H1 (cell line): ENCODE measurements at regions not wholly inside any gene's neighbourhood (a gene's known extent, or its start where the extent isn't known, plus 50 kb on each side); places are given as distances from the start of the nearest gene placed in this dataset.

Experiments used
- CTCF ChIA-PET: fragments of 300-600 bp; sonication (Branson Sonifier 250); formaldehyde crosslinking; loops from one replicate; lab custom pipeline; 2021; ENCODE audit not compliant: partially characterized antibody; lab: Charles Lee
- POLR2A ChIA-PET: fragments of 300-600 bp; sonication (Branson Sonifier 250); formaldehyde crosslinking; loops from one replicate; lab custom pipeline; 2021; ENCODE audit warnings: inconsistent platforms; ENCODE audit not compliant: partially characterized antibody; lab: Charles Lee
- DNase-seq, 2 experiments: peaks; one replicate each; pipeline versions ENCODE4 v3.0.0 to v3.0.0-alpha.2; 2010 to 2022; ENCODE audit warnings: low spot score in 2 of 2, low read depth in 1 of 2, mixed read lengths in 1 of 2
- FAIRE-seq: peaks from 2 replicates; lab custom pipeline; 2011; peaks lifted over from hg19 to GRCh38; lab: Jason Lieb, UNC
- H2AFZ ChIP-seq: 2 replicates; pipeline ENCODE4 v1.8.1; 2012; ENCODE audit warnings: low read length, inconsistent platforms
- H2AK5ac ChIP-seq: 2 replicates; pipeline ENCODE4 v1.6.1; 2013; ENCODE audit warnings: low read depth, low read length
- H2BK120ac ChIP-seq: replicated peaks from 2 replicates; pipeline ENCODE3; 2013; ENCODE audit warnings: low read depth, low read length, inconsistent platforms
- H2BK12ac ChIP-seq: 2 replicates; pipeline ENCODE4 v1.6.1; 2013; ENCODE audit warnings: low read depth, low read length
- H2BK15ac ChIP-seq: 2 replicates; pipeline ENCODE4 v1.6.1; 2013; ENCODE audit warnings: low read length
- H2BK20ac ChIP-seq: 2 replicates; pipeline ENCODE4 v1.6.1; 2013; ENCODE audit warnings: low read length
- H2BK5ac ChIP-seq: 2 replicates; pipeline ENCODE4 v1.6.1; 2013; ENCODE audit warnings: low read depth, low read length
- H3K14ac ChIP-seq: 2 replicates; pipeline ENCODE4 v1.6.1; 2013; ENCODE audit warnings: inconsistent platforms; ENCODE audit not compliant: insufficient read length
- H3K18ac ChIP-seq: 2 replicates; pipeline ENCODE4 v1.6.1; 2013; ENCODE audit warnings: low read length; ENCODE audit errors: extremely low read depth
- H3K23ac ChIP-seq: 2 replicates; pipeline ENCODE4 v1.6.1; 2013; ENCODE audit warnings: inconsistent platforms; ENCODE audit not compliant: insufficient read length
- H3K23me2 ChIP-seq: 2 replicates; pipeline ENCODE4 v1.6.1; 2013; ENCODE audit warnings: low read depth, low read length
- H3K27ac ChIP-seq: 2 replicates; pipeline ENCODE4 v1.6.1; 2011; ENCODE audit warnings: low read depth, low read length, inconsistent platforms
- H3K27me3 ChIP-seq, 4 experiments: replicated peaks in 1 of 4; 1 replicate in 1 of 4; 2 replicates in 3 of 4; pipeline versions ENCODE4 v1.6.1 to v1.8.1; 2011 to 2013; ENCODE audit warnings: low read length in 3 of 4, mild to moderate bottlenecking in 3 of 4, inconsistent platforms in 2 of 4, mixed read lengths in 2 of 4, moderate library complexity in 1 of 4; ENCODE audit not compliant: control insufficient read depth in 3 of 4, insufficient read depth in 3 of 4; ENCODE audit errors: extremely low read depth in 1 of 4
- H3K36me3 ChIP-seq, 4 experiments: 2 replicates each; pipeline versions ENCODE4 v1.6.1 to v1.8.1; 2011 to 2013; ENCODE audit warnings: mild to moderate bottlenecking in 4 of 4, low read length in 3 of 4, moderate library complexity in 2 of 4, control low read depth in 1 of 4, inconsistent platforms in 1 of 4; ENCODE audit not compliant: insufficient read depth in 4 of 4, control insufficient read depth in 2 of 4
- H3K4ac ChIP-seq: replicated peaks from 2 replicates; pipeline ENCODE3; 2013; ENCODE audit warnings: low read length, low read depth, mixed read lengths, inconsistent platforms; ENCODE audit not compliant: insufficient read length
- H3K4me1 ChIP-seq, 4 experiments: replicated peaks in 1 of 4; 1 replicate in 1 of 4; 2 replicates in 3 of 4; pipeline versions ENCODE4 v1.6.1 to v1.8.1; 2011 to 2013; ENCODE audit warnings: low read length in 3 of 4, inconsistent platforms in 2 of 4, mixed read lengths in 1 of 4; ENCODE audit not compliant: insufficient read depth in 4 of 4, control insufficient read depth in 3 of 4
- H3K4me2 ChIP-seq, 2 experiments: 2 replicates each; pipeline versions ENCODE4 v1.6.1 to v1.8.1; 2011 to 2013; ENCODE audit warnings: low read depth in 2 of 2, low read length in 2 of 2, control low read depth in 1 of 2, inconsistent platforms in 1 of 2, mild to moderate bottlenecking in 1 of 2; ENCODE audit not compliant: insufficient read depth in 1 of 2
- H3K4me3 ChIP-seq, 4 experiments: fragments of 200-600, 300-600 bp in 1 of 4; sonication (generic), shearing (Covaris generic), sonication (Bioruptor Twin) in 1 of 4; 2 replicates each; pipeline versions ENCODE4 v1.5.1 to v1.8.1; 2011 to 2016; ENCODE audit warnings: low read length in 4 of 4, low read depth in 3 of 4, control low read depth in 2 of 4, inconsistent platforms in 2 of 4, mild to moderate bottlenecking in 2 of 4, mixed read lengths in 1 of 4, moderate library complexity in 1 of 4; ENCODE audit not compliant: insufficient read depth in 2 of 4; ENCODE audit errors: extremely low read depth in 1 of 4
- H3K56ac ChIP-seq: replicated peaks from 2 replicates; pipeline ENCODE3; 2013; ENCODE audit warnings: low read depth, mild to moderate bottlenecking, mixed read lengths, low read length, inconsistent platforms; ENCODE audit not compliant: insufficient read length
- H3K79me1 ChIP-seq: 2 replicates; pipeline ENCODE4 v1.6.1; 2013; ENCODE audit warnings: low read depth, low read length, control low read depth
- H3K79me2 ChIP-seq, 2 experiments: 2 replicates each; pipeline versions ENCODE4 v1.6.1 to v1.8.1; 2012 to 2013; ENCODE audit warnings: low read length in 2 of 2, mild to moderate bottlenecking in 2 of 2, inconsistent platforms in 1 of 2; ENCODE audit not compliant: insufficient read depth in 2 of 2, control insufficient read depth in 1 of 2
- H3K9ac ChIP-seq, 4 experiments: replicated peaks in 1 of 4; 1 replicate in 1 of 4; 2 replicates in 3 of 4; pipeline versions ENCODE4 v1.6.1 to v1.8.1; 2011 to 2013; ENCODE audit warnings: low read depth in 3 of 4, low read length in 3 of 4, control low read depth in 2 of 4, mild to moderate bottlenecking in 2 of 4, moderate library complexity in 2 of 4, inconsistent platforms in 1 of 4; ENCODE audit errors: extremely low read depth in 1 of 4
- H3K9me3 ChIP-seq, 2 experiments: 2 replicates each; pipeline versions ENCODE4 v1.6.1 to v1.8.1; 2012 to 2013; ENCODE audit warnings: mild to moderate bottlenecking in 2 of 2, moderate library complexity in 2 of 2, control low read depth in 1 of 2, inconsistent platforms in 1 of 2, low read depth in 1 of 2, low read length in 1 of 2, mixed read lengths in 1 of 2; ENCODE audit not compliant: insufficient read depth in 2 of 2
- H4K20me1 ChIP-seq, 2 experiments: replicated peaks in 1 of 2; 2 replicates each; pipeline versions ENCODE3 to v1.8.1; 2011 to 2013; ENCODE audit warnings: inconsistent platforms in 2 of 2, low read length in 2 of 2, mild to moderate bottlenecking in 1 of 2; ENCODE audit not compliant: insufficient read depth in 2 of 2, control insufficient read depth in 1 of 2
- H4K5ac ChIP-seq: 2 replicates; pipeline ENCODE4 v1.6.1; 2013; ENCODE audit warnings: low read length, low read depth, mixed read lengths, inconsistent platforms; ENCODE audit not compliant: insufficient read length
- H4K8ac ChIP-seq: 2 replicates; pipeline ENCODE4 v1.8.0; 2013; ENCODE audit warnings: mild to moderate bottlenecking, moderate library complexity, low read length, inconsistent platforms; ENCODE audit not compliant: insufficient read depth; ENCODE audit errors: extremely low read depth
- H4K91ac ChIP-seq: replicated peaks from 2 replicates; pipeline ENCODE3; 2013; ENCODE audit warnings: low read length, mixed read lengths, inconsistent platforms; ENCODE audit not compliant: insufficient read length
- ASH2L ChIP-seq: fragments of 200-600, 300-600 bp; sonication (generic); IDR thresholded peaks from one replicate; pipeline ENCODE4 v1.7.1; 2017; ENCODE audit warnings: low read length
- CEBPB ChIP-seq: IDR thresholded peaks from 2 replicates; pipeline ENCODE4 v1.6.1; 2012; ENCODE audit warnings: low read depth, low read length
- CREB1 ChIP-seq: IDR thresholded peaks from 2 replicates; pipeline ENCODE4 v1.6.1; 2012; ENCODE audit warnings: inconsistent platforms
- EP300 ChIP-seq, 2 experiments: IDR thresholded peaks; 1 replicate in 1 of 2; 2 replicates in 1 of 2; pipeline ENCODE4 v1.6.1; 2011 to 2012; ENCODE audit warnings: low read depth in 2 of 2, low read length in 2 of 2, mild to moderate bottlenecking in 2 of 2, borderline replicate concordance in 1 of 2, inconsistent platforms in 1 of 2, moderate library complexity in 1 of 2
- NANOG ChIP-seq: IDR thresholded peaks from 2 replicates; pipeline ENCODE4 v1.6.1; 2011; ENCODE audit warnings: low read length, low read depth, mild to moderate bottlenecking, inconsistent platforms; ENCODE audit not compliant: insufficient read depth, poor library complexity, severe bottlenecking
- POLR2A ChIP-seq, 2 experiments: IDR thresholded peaks; 1 replicate in 1 of 2; 2 replicates in 1 of 2; pipeline ENCODE4 v1.6.1; 2011; ENCODE audit warnings: low read depth in 2 of 2, low read length in 2 of 2, mild to moderate bottlenecking in 2 of 2; ENCODE audit errors: control extremely low read depth in 1 of 2
- POLR2AphosphoS5 ChIP-seq: IDR thresholded peaks from 2 replicates; pipeline ENCODE4 v1.6.1; 2011; ENCODE audit warnings: low read depth, low read length
- RFX5 ChIP-seq: IDR thresholded peaks from 2 replicates; pipeline ENCODE4 v1.6.1; 2011; ENCODE audit warnings: low read depth, low read length, improper control_type of control experiment, borderline replicate concordance
- SIRT6 ChIP-seq: IDR thresholded peaks from one replicate; pipeline ENCODE4 v1.7.1; 2012; ENCODE audit warnings: low read length, inconsistent platforms
- SP2 ChIP-seq: IDR thresholded peaks from 2 replicates; pipeline ENCODE4 v1.6.1; 2012; ENCODE audit warnings: mild to moderate bottlenecking, low read length, inconsistent platforms
- TBP ChIP-seq: IDR thresholded peaks from 2 replicates; pipeline ENCODE4 v1.6.1; 2011; ENCODE audit warnings: low read depth, low read length, improper control_type of control experiment
- TCF12 ChIP-seq: IDR thresholded peaks from 2 replicates; pipeline ENCODE4 v1.6.1; 2011; ENCODE audit warnings: low read depth, mild to moderate bottlenecking, low read length
- TEAD4 ChIP-seq: IDR thresholded peaks from 2 replicates; pipeline ENCODE4 v1.6.1; 2012; ENCODE audit warnings: low read depth, low read length, inconsistent platforms, mixed read lengths

DNA sequence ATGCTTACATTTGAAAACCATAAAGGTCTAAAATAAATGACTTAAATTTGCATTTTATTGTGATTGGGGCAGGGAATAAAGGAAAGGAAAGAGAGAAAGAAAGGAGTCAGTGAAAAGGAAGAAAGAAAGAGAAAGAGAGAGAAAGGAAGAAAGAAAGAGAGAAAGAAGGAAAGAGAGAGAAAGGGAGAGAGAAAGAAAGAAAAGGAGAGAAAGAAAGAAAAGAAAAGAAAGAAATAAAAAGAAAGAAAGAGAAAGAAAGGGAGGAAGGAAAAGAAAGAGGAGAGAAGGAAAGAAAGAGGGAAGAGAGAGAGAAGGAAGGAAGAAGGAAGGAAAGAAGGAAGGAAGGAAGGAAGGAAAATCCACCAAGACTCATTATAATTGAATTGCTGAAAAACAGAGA lies 222.8 kb downstream of the RMST start:
- CTCF ChIA-PET = no interaction called here
- no peak for FAIRE-seq
- TF ChIP-seq TCF12 = no peak
- TF ChIP-seq POLR2AphosphoS5 = no peak
- no peak for TF ChIP-seq SIRT6
- no peak for TF ChIP-seq NANOG
- TF ChIP-seq POLR2A (IDR thresholded peaks at IDR 0.05; ENCODE audit: control extremely low read depth in 1 of 2, low read depth in 2 of 2, low read length in 2 of 2) = no peak
- TF ChIP-seq TBP = no peak
- TF ChIP-seq EP300 (IDR thresholded peaks at IDR 0.05; ENCODE audit: borderline replicate concordance in 1 of 2, low read depth in 2 of 2, low read length in 2 of 2) = no peak
- TF ChIP-seq CEBPB = no peak
- no peak for TF ChIP-seq CREB1
- TF ChIP-seq RFX5 = no peak
- no peak for TF ChIP-seq TEAD4
- TF ChIP-seq SP2 = no peak
- TF ChIP-seq ASH2L = no peak

More for the DNA sequence above, 222.8 kb downstream of the RMST start:
- Histone ChIP-seq H4K91ac (no peak overlapping the region), H3K79me1 (no peaks in the 10 kb centered on the region), H4K8ac (no peak overlapping the region), H3K56ac (no peak overlapping the region), H2BK12ac (no peak overlapping the region), H3K18ac (no peak overlapping the region), H3K9me3 (no peaks in the 10 kb centered on the region), H2AFZ (no peak overlapping the region), H3K4me2 (no peak overlapping the region), H3K4me1 (no peaks in the 10 kb centered on the region), H3K23me2 (no peaks in the 10 kb centered on the region), H3K27ac (no peak overlapping the region), H3K4ac (no peak overlapping the region), H4K5ac (no peak overlapping the region), H3K79me2 (no peaks in the 10 kb centered on the region), H3K27me3 (no peaks in the 10 kb centered on the region), H2BK15ac (no peak overlapping the region), H3K4me3 (no peak overlapping the region), H3K9ac (no peak overlapping the region), H2AK5ac (no peak overlapping the region), H2BK120ac (no peak overlapping the region), H3K14ac (no peak overlapping the region), H3K23ac (no peak overlapping the region), H3K36me3 (no peaks in the 10 kb centered on the region), H4K20me1 (no peaks in the 10 kb centered on the region), H2BK20ac (no peak overlapping the region), H2BK5ac (no peak overlapping the region)
- DNase-seq = no peak
- POLR2A ChIA-PET = no interaction called here
